ENCODE measurements at regions not wholly inside any gene's neighbourhood (a gene's known extent, or its start where the extent isn't known, plus 50 kb on each side); places are given as distances from the start of the nearest gene placed in this dataset.
A peak's percentile ranks its signal among the peaks of the same experiment; 100 is the strongest.
"Not testable (repeated sequence)": the region's sequence is repeated elsewhere in the genome, so short reads cannot be mapped to it uniquely, and the experiment has no call there.

GRCh38 chr5:12100542-12100941 is 196.3 kb upstream of the CTNND2 start:
- no peak for DNase-seq

- no peak for DNase-seq
Measured at GRCh38 chr5:12099296-12099695, 195.1 kb upstream of the CTNND2 start.

- no peak for DNase-seq
Measured at GRCh38 chr5:12095808-12096281, 191.6 kb upstream of the CTNND2 start.

- no peak for DNase-seq
Measured at GRCh38 chr5:12093586-12093985, 189.3 kb upstream of the CTNND2 start.

- DNase-seq = no peak
Measured at GRCh38 chr5:12080761-12081160, 176.5 kb upstream of the CTNND2 start.

GRCh38 chr5:12078286-12078685 is 174.0 kb upstream of the CTNND2 start:
- DNase-seq = not testable (repeated sequence)

GRCh38 chr5:12073426-12073825 is 169.2 kb upstream of the CTNND2 start:
- DNase-seq = no peak

GRCh38 chr5:12072441-12072840 is 168.2 kb upstream of the CTNND2 start:
- DNase-seq = no peak

GRCh38 chr5:12071455-12071854 is 167.2 kb upstream of the CTNND2 start:
- DNase-seq = no peak

- DNase-seq = peak; percentile 19
Measured at GRCh38 chr5:12023614-12024241, 119.5 kb upstream of the CTNND2 start.

- no peak for DNase-seq
Measured at GRCh38 chr5:12022444-12022843, 118.2 kb upstream of the CTNND2 start.

- DNase-seq = no peak
Measured at GRCh38 chr5:12019306-12019705, 115.1 kb upstream of the CTNND2 start.

- no peak for DNase-seq
Measured at GRCh38 chr5:12017007-12017406, 112.8 kb upstream of the CTNND2 start.

- DNase-seq = peak; percentile 6
Measured at GRCh38 chr5:12016159-12016746, 112.0 kb upstream of the CTNND2 start.

GRCh38 chr5:12013351-12013750 is 109.1 kb upstream of the CTNND2 start:
- no peak for DNase-seq

- no peak for DNase-seq
Measured at GRCh38 chr5:12003680-12004079, 99.4 kb upstream of the CTNND2 start.

GRCh38 chr5:11998397-11998796 is 94.2 kb upstream of the CTNND2 start:
- DNase-seq = no peak

- DNase-seq = no peak
Measured at GRCh38 chr5:11997942-11998341, 93.7 kb upstream of the CTNND2 start.

GRCh38 chr5:11992518-11992917 is 88.3 kb upstream of the CTNND2 start:
- no peak for DNase-seq

GRCh38 chr5:11985993-11986392 is 81.7 kb upstream of the CTNND2 start:
- no peak for DNase-seq

GRCh38 chr5:11984196-11984595 is 80.0 kb upstream of the CTNND2 start:
- DNase-seq = no peak

GRCh38 chr5:11981986-11982385 is 77.7 kb upstream of the CTNND2 start:
- DNase-seq = no peak

- DNase-seq = no peak
Measured at GRCh38 chr5:11977904-11978303, 73.7 kb upstream of the CTNND2 start.

- DNase-seq = no peak
Measured at GRCh38 chr5:11973469-11973868, 69.2 kb upstream of the CTNND2 start.

GRCh38 chr5:11963227-11963626 is 59.0 kb upstream of the CTNND2 start:
- no peak for DNase-seq
